ENCODE measurements at regions not wholly inside any gene's neighbourhood (a gene's known extent, or its start where the extent isn't known, plus 50 kb on each side); places are given as distances from the start of the nearest gene placed in this dataset.
"Not testable (repeated sequence)": the region's sequence is repeated elsewhere in the genome, so short reads cannot be mapped to it uniquely, and the experiment has no call there.

- no peak for DNase-seq
Observed at GRCh38 chr20:51154708-51155690, 132.1 kb upstream of the KCNG1 start.

GRCh38 chr20:51153867-51154707, 131.2 kb upstream of the KCNG1 start:
- no peak for DNase-seq

DNA sequence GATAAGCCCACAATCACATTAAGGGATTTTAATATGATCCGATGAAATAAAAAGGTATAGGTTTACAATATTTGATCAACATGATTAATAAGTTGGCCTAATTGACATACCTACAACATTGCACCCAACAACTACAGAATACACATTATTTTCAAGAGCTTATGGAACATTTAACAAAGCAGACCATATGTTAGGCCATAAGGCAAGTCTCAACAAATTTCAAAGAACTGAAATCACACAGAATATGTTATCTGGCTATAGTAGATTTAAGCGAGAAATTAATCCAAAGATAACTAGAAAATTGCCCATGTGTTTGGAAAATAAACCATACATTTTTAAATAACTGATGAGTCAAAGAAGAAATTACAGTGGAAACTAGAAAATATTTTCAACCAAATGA, 126.0 kb upstream of the KCNG1 start:
- no peak for DNase-seq

GRCh38 chr20:51144476-51144875, 121.6 kb upstream of the KCNG1 start:
- no peak for DNase-seq

GRCh38 chr20:51143652-51144051, 120.7 kb upstream of the KCNG1 start:
- no peak for DNase-seq

- no peak for DNase-seq
Observed at GRCh38 chr20:51142448-51142847, 119.5 kb upstream of the KCNG1 start.

DNA sequence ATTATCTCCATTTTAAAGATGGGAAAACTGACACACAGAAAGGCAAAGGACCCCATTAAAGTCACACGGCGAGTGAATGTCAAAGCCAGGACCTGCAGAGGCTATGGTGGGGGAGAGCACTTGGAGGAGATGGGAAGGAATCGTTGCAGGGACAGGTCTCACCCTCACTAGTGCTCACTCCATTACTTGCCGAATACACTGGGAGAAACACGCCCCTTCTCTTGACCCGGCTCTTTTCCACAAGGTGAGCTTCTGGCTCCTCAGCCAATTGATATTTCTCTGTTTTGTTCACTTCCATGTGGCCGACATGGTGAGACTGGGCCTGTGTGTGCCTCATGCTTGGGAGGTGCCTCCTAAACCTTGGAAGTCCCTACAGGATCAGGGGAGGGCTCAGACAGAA, 117.8 kb upstream of the KCNG1 start:
- DNase-seq, result no peak

DNA sequence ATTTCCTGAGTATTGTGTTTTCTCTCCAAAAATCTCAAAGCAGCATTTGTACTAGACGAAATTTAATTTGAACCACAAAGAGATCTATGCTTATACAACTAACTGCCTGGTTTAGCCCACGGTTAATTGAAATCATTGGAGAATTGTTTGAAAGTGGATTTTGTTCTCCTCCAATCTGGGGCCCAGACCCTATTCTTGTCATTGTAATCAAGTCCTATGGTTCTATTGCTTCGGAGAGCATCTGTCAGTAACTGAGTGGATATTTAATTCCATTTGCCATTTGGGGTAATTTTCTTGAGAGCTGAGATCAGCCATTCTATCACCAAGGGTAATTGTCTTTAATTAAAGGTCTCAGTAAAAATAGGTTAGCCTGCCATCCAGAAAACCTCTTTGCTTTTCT, 117.0 kb upstream of the KCNG1 start:
- peak; percentile 18 for DNase-seq

GRCh38 chr20:51138576-51138975, 115.7 kb upstream of the KCNG1 start:
- DNase-seq, result no peak

DNA sequence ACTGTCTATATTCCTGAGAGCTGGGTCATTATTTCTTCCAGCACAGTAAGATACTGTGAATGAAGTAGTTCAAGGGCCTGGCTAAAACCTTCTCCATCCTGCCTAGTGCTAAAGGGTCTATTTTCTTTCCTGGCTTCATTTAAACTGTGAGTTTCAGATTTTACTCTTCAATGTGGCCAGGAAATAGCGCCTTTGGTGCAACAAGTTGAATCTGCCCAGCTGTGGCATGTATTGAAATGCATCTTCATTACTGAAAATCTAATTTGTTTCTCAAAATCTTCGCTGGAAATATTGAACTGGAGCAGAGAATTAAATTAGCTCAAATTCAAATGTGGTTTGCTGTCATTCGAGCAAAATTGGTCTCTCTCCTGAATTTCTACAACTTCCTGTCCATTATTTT, 114.6 kb upstream of the KCNG1 start:
- DNase-seq, result no peak

DNA sequence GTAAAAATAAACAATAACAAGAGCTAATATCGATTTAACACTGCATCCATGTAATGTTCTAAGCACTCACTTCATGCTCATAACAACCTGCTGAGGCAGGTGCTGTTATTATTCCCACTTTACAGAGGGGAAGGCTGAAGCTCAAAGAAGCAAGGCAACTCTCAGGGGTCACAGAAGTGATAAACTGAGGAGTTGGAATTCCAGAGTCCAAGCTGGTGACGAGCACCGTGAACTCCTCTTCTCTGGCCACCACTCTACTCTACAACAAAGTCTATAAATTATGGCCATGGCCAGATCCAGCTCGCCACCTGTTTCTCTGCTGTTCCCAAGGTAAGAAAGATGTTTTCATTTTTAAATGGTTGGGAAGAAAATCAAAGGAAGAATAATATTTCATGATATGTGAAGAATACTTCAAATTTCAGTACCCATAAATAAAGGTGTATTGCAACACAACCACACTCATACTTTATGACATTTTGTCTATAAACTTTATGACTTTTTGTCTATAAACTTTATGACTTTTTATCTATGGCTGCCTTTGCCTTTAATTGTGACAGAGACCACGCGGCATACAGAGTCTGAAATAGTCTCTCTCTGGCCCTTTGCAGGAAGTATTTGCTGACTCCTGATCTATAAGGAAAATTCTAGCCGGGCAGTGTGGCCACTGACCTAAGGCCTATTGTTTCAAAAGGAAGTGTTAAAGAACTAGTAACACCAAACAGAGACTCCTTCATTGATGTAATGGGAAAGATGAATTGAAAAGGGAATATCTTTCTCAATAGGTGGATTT, 113.2 kb upstream of the KCNG1 start:
- DNase-seq, result no peak

DNA sequence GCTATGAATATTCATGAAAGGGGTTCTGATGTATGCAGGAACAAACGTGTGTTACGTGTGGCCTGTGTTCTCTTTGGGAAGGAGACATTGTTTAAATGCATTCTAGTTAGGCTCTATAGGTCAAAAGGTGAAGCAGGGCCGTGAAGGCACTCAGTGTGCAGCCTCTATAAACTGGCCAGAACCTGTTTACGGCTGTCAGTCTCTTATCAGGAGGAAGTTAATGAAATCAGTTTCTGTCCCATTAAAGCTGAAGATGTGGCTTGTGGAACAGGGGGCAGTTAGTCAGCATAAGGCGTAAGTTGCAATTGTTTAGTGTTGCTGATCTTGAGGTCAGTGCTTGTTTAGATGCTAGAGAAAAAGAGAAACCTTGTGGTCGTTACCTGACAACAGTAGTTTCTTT, 111.5 kb upstream of the KCNG1 start:
- DNase-seq, result no peak

DNA sequence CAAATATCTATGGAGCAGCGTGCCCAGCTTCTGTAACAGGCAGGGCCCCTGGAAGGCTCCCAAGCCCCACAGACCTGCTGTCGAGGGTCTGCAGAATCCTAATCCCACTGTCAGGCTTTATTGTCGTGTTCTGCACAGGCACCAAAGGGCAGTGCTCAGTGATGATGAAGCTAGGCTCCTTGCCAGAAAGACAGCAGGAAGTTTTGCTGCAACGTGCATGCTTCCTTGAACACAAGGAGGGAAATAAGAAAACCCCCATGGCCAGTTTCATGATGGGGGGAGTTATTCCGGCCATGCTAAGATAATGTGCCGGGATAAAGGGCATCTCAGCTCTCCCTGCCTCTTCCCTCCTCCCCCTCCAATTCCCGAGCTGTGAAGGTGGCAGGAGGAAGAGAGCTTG, 109.4 kb upstream of the KCNG1 start:
- DNase-seq, result no peak

DNA sequence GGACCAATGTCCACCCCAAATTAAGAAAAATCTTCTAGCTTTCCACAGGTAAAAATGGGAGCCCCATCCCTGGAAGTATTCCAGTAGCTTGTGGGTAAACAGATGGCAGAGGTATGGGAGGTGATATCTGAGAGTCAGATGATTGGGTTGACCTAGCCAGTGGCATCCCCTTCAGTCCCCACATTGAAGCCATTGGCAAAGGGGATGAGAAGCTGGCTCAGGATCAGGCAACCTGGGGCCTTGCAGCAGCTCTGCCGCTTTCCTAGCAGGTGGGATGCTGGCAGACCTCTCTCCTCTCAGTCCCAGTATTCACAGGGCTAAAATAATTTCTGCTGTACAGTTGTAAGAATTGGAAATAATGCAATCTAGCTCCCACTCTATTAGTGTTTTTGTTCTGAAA, 108.9 kb upstream of the KCNG1 start:
- DNase-seq, result no peak

- no peak for DNase-seq
Observed at GRCh38 chr20:51129147-51129776, 106.4 kb upstream of the KCNG1 start.

GRCh38 chr20:51128198-51128597, 105.3 kb upstream of the KCNG1 start:
- no peak for DNase-seq

DNA sequence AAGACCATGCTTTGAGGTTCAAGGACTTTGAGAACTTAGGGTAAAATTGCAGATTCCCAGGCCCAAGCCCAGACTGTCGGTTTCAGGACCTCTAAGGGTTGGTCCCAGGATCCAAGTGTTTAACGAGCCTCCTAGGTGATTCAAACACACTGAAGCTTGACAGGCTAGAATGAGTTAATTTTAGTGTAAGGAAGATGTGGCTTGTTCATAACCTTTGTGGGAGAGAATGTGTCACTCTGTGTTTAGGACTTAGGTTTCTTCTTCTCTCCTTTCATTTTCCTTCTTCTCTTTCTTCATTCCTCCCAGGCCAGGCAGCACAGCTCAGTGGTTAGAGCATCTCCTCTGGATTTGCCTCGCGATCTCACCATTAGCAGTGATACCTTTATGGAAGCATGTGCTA, 104.8 kb upstream of the KCNG1 start:
- DNase-seq, result no peak

DNA sequence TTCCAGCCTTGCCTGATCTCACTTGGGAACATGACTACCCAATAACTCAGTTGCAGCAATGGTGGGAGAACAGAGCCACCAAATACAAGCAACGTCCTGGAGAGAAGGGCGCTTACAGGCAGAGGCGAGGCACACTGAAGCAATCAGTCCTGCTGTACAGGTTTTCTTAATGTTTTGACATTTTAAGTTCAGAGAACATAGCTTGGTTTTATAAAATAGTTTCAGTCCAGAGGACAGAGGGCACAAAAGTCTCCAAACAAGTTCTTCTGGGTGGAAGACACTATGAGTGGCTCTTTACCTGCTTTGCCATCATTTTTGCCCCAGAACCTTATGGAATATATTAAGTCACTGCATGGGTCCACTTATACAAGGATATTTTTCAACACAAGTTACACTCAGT, 103.4 kb upstream of the KCNG1 start:
- DNase-seq, result no peak

- DNase-seq, result no peak
Observed at GRCh38 chr20:51125780-51126179, 102.9 kb upstream of the KCNG1 start.

DNA sequence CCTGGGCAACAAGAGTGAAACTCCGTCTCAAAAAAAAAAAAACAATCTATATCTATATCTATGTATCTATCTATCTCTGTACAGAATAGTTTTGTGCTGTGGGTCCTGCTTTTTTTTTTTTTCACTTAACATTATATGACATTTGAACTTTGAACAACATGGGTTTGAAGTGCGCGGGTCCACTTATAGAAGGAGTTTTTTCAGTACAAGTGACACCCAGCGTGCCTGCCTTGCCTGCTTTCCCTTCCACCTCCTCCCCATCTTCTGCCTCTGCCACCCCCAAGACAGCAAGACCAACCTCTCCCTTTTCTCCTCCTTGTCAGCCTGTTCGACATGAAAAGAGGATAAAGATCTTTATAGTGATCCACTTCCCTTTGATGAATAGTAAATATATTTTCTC, 102.2 kb upstream of the KCNG1 start:
- DNase-seq, result no peak

- DNase-seq, result not testable (repeated sequence)
Observed at GRCh38 chr20:51123887-51124286, 101.0 kb upstream of the KCNG1 start.

DNA sequence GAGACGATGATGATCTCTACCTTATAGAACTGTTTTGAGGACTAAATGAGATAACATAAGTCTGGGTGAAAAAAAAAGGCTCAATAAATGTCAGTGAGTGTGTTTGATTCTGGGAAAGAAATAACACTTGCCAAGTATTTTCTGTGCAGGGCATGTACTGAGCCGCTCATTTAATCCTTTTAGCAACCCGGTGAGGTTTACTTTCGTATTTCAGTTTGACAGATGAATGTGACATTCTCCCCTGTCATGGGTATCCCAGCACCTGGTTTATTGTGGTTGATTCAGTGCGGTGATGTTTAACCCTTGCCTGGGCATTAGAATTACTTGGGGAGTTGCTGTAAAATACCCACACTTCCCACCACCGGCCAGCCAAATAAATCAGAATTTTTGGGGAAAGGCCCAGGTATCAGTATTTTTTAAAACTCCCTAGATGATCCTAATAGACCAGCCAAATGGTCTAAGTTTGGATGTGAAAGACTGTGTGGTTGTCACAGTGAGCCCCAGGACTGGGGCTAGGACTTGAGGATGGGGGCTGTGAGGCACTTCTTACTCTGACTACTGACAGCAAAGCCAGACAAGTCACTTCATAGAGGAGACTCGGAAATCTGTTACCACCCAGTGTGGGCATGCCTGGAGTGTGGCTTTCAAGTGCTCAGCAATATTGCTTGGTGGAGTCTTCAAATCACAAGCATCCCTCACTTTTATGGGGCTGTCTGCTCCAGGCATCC, 100.2 kb upstream of the KCNG1 start:
- no peak for DNase-seq

Data from NCI-H1092 treated with DMSO at 0.1 percent for 48 hours (cell line).